ENCODE measurements at regions not wholly inside any gene's neighbourhood (a gene's known extent, or its start where the extent isn't known, plus 50 kb on each side); places are given as distances from the start of the nearest gene placed in this dataset.

DNA sequence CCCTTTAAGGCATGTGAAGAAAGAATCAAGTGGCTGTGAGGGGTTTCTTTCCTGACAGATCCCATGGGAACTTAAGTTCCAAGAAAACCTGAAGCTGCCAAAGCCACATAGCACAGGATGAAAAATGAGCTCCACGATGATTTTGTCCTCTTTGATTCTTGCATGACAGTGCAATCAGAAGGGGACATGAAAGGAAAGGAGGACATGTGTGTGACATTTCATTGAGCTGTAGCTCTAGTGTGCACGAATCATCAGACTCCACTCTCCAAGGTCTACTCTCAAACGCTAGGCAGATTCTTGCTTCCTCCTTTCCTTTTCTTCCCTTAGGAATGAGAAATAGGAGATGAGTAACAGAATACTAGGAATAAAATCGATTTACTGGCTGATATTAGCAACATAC, 142.0 kb downstream of the ZNF608 start:
- no peak for ATAC-seq
- no peaks in the 10 kb centered on the region for H3K36me3 Mint-ChIP-seq (ENCODE audit: low read depth)
- peaks cover 6% of the 10 kb centered on the region for H3K9me3 Mint-ChIP-seq
- H3K27me3 Mint-ChIP-seq: peaks cover 13% of the 10 kb centered on the region
- no peak for DNase-seq
- peaks cover 6% of the 10 kb centered on the region for H3K4me1 Mint-ChIP-seq
- H3K4me3 Mint-ChIP-seq: no peak overlapping the region
- no peak overlapping the region for H3K27ac Mint-ChIP-seq

DNA sequence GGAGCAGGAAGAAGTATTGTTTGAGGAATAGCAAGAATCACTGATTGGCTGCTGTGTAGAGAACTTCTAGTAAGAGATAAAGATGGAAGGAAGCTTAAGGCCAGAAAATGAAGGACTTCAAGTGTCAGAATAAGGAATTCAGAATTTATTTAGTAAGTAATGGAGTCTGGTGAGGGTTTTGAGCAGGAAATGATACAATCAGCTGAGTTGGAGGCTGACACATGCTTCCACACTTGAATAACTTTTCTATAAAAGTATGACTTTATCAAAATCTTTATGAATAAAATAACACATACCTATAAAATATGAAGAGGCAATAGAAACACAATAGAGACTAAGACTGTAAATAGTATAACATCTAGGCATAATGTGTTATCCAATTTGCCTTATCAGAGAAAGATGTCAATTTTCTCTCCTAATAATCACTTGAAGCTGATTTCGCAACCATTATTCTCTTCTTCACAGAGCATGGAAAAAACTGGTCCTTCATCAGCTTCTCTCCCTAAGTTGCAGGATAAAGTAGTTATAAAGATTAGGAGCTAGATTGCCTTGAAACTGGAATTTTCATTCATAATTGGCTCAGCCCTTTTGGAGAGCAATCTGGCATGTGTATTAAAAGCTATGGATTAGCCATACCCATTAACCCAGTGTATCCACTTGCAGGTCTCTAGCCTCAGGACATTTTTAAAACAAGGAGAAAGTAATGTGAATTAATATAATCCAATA, 143.4 kb downstream of the ZNF608 start:
- Mint-ChIP-seq H3K27me3 (peaks cover 11% of the 10 kb centered on the region), H3K4me1 (peaks cover 6% of the 10 kb centered on the region), H3K36me3 (ENCODE audit: low read depth) (no peaks in the 10 kb centered on the region), H3K9me3 (peaks cover 6% of the 10 kb centered on the region), H3K4me3 (no peak overlapping the region), H3K27ac (no peak overlapping the region)
- DNase-seq: no peak
- ATAC-seq: no peak

GRCh38 chr5:124599028-124599973, 147.1 kb downstream of the ZNF608 start:
- Mint-ChIP-seq H3K27me3 (peaks cover 11% of the 10 kb centered on the region), H3K27ac (no peak overlapping the region), H3K4me3 (no peak overlapping the region), H3K9me3 (no peaks in the 10 kb centered on the region), H3K36me3 (ENCODE audit: low read depth) (no peaks in the 10 kb centered on the region), H3K4me1 (peaks cover 11% of the 10 kb centered on the region)
- ATAC-seq: no peak
- DNase-seq: no peak

GRCh38 chr5:124596595-124597421, 149.6 kb downstream of the ZNF608 start:
- ATAC-seq (no peak), DNase-seq (no peak)
- peaks cover 11% of the 10 kb centered on the region for H3K4me1 Mint-ChIP-seq
- H3K27me3 Mint-ChIP-seq: peaks cover 10% of the 10 kb centered on the region
- no peaks in the 10 kb centered on the region for H3K36me3 Mint-ChIP-seq (ENCODE audit: low read depth)
- no peak overlapping the region for H3K27ac Mint-ChIP-seq
- H3K4me3 Mint-ChIP-seq: no peak overlapping the region
- no peaks in the 10 kb centered on the region for H3K9me3 Mint-ChIP-seq

DNA sequence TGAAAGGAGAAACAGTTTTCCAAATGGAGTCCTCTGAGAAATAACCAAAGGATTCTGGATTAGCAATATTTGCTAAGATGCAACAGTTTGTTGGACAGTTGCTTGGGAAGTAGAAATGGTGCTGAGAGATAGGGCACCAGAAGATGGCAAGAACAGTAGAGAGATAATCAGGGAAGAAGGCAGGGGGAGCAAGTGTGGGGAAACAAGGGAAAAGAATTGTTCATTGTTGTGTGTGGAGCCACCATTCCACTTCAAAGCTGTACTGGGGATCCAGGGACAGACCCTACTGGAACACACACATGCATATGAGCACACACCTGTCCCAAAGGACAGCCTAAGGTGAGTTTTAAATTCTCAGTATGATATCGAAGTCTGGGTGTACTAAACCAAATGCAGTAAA, 152.5 kb downstream of the ZNF608 start:
- ATAC-seq (no peak), DNase-seq (no peak)
- no peaks in the 10 kb centered on the region for H3K9me3 Mint-ChIP-seq
- H3K27me3 Mint-ChIP-seq: peaks cover 5% of the 10 kb centered on the region
- no peaks in the 10 kb centered on the region for H3K36me3 Mint-ChIP-seq (ENCODE audit: low read depth)
- peaks cover 5% of the 10 kb centered on the region for H3K4me1 Mint-ChIP-seq
- no peak overlapping the region for H3K27ac Mint-ChIP-seq
- H3K4me3 Mint-ChIP-seq: no peak overlapping the region

DNA sequence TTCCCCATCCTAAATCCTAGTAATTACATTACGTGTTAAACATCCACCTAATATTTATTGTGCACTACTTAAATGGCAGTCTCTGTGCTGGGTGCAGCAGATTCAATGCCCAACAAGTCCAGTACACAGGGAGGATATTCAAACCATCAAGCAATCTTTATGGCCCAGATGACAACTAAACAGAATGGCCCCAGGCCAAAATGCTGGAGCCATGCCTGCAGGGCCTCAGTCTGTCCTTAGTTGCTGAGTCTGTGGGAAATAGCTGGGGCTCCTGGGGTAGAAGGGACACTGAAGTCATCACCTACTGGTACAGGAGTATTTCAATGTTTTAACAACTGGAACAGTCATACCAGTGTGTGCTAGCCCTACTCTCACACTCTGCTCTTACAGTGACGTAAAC, 153.5 kb downstream of the ZNF608 start:
- Mint-ChIP-seq H3K9me3 (no peaks in the 10 kb centered on the region), H3K36me3 (ENCODE audit: low read depth) (no peaks in the 10 kb centered on the region), H3K4me1 (peaks cover 5% of the 10 kb centered on the region), H3K27me3 (peaks cover 5% of the 10 kb centered on the region), H3K27ac (no peak overlapping the region), H3K4me3 (no peak overlapping the region)
- DNase-seq: no peak
- ATAC-seq: no peak

DNA sequence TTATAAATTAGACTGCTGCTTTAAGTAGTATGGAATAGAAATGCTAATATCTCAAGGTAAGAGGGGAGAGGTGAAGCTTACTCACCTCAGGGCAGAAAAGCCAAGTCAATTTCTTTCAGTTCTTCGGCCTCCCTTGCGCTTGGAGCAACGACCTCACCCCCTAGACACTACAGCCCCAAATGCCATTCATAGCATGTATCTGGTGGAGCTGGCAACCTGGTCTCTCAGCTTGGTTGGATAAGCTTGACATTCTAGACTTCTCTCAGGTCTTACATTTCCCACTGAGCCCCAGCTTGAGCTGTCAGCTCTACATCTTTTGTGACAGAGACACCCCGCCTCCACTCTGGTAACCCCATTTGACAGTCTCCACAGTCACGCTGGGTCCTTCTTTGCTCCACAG, 154.9 kb downstream of the ZNF608 start:
- Mint-ChIP-seq H3K4me1 (peaks cover under 1% of the 10 kb centered on the region), H3K27me3 (peaks cover 3% of the 10 kb centered on the region), H3K36me3 (ENCODE audit: low read depth) (no peaks in the 10 kb centered on the region), H3K27ac (no peak overlapping the region), H3K4me3 (no peak overlapping the region), H3K9me3 (no peaks in the 10 kb centered on the region)
- ATAC-seq (no peak), DNase-seq (no peak)

- Mint-ChIP-seq H3K4me1 (no peaks in the 10 kb centered on the region), H3K36me3 (ENCODE audit: low read depth) (no peaks in the 10 kb centered on the region), H3K27ac (no peak overlapping the region), H3K27me3 (peaks cover 5% of the 10 kb centered on the region), H3K9me3 (no peaks in the 10 kb centered on the region), H3K4me3 (no peak overlapping the region)
- DNase-seq (no peak), ATAC-seq (no peak)
Observed at GRCh38 chr5:124590686-124591085, 155.8 kb downstream of the ZNF608 start.

DNA sequence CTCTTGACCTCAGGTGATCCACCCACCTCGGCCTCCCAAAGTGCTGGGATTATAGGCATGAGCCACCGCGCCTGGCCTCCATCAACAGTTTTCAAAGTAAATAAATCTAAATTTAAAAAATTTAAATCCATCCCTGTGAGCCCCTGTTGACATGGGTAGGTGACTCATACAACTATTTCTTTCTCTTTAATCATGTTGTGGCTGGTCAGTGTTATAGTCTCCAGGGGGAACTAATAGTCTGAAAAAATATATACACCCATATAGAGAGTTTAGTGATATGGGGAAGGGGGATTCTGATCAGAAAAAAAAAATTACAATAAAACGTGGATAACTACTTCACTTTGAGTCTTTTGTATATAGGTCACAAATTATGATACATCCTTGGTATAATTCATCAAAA, 159.2 kb downstream of the ZNF608 start:
- Mint-ChIP-seq H3K36me3 (ENCODE audit: low read depth) (no peaks in the 10 kb centered on the region), H3K27ac (no peak overlapping the region), H3K9me3 (no peaks in the 10 kb centered on the region), H3K27me3 (peaks cover 3% of the 10 kb centered on the region), H3K4me3 (no peak overlapping the region), H3K4me1 (peaks cover 26% of the 10 kb centered on the region)
- no peak for DNase-seq
- no peak for ATAC-seq

- H3K27ac Mint-ChIP-seq: no peak overlapping the region
- peak; percentile 5 for DNase-seq
- H3K27me3 Mint-ChIP-seq: peaks cover 3% of the 10 kb centered on the region
- H3K4me3 Mint-ChIP-seq: no peak overlapping the region
- no peaks in the 10 kb centered on the region for H3K36me3 Mint-ChIP-seq (ENCODE audit: low read depth)
- ATAC-seq: peak; percentile 52
- H3K4me1 Mint-ChIP-seq: peaks cover 26% of the 10 kb centered on the region
- H3K9me3 Mint-ChIP-seq: no peaks in the 10 kb centered on the region
Observed at GRCh38 chr5:124584991-124585715, 161.3 kb downstream of the ZNF608 start.

- Mint-ChIP-seq H3K4me1 (peaks cover 26% of the 10 kb centered on the region), H3K36me3 (ENCODE audit: low read depth) (no peaks in the 10 kb centered on the region), H3K4me3 (peak overlapping the region; percentile 6), H3K27me3 (peaks cover 3% of the 10 kb centered on the region), H3K9me3 (no peaks in the 10 kb centered on the region), H3K27ac (peak overlapping the region; percentile 27)
- ATAC-seq (peak; percentile 92), DNase-seq (peak; percentile 7)
Observed at GRCh38 chr5:124583469-124584350, 162.7 kb downstream of the ZNF608 start.

GRCh38 chr5:124582561-124582840, 163.9 kb downstream of the ZNF608 start:
- Mint-ChIP-seq H3K9me3 (no peaks in the 10 kb centered on the region), H3K27ac (no peak overlapping the region), H3K4me1 (peaks cover 26% of the 10 kb centered on the region), H3K4me3 (no peak overlapping the region), H3K36me3 (ENCODE audit: low read depth) (no peaks in the 10 kb centered on the region), H3K27me3 (peaks cover 3% of the 10 kb centered on the region)
- ATAC-seq (no peak), DNase-seq (no peak)

GRCh38 chr5:124581738-124582560, 164.5 kb downstream of the ZNF608 start:
- Mint-ChIP-seq H3K27me3 (peaks cover 3% of the 10 kb centered on the region), H3K4me1 (peaks cover 26% of the 10 kb centered on the region), H3K36me3 (ENCODE audit: low read depth) (no peaks in the 10 kb centered on the region), H3K27ac (no peak overlapping the region), H3K9me3 (no peaks in the 10 kb centered on the region), H3K4me3 (no peak overlapping the region)
- no peak for DNase-seq
- no peak for ATAC-seq
